ENCODE measurements at regions not wholly inside any gene's neighbourhood (a gene's known extent, or its start where the extent isn't known, plus 50 kb on each side); places are given as distances from the start of the nearest gene placed in this dataset.

DNA sequence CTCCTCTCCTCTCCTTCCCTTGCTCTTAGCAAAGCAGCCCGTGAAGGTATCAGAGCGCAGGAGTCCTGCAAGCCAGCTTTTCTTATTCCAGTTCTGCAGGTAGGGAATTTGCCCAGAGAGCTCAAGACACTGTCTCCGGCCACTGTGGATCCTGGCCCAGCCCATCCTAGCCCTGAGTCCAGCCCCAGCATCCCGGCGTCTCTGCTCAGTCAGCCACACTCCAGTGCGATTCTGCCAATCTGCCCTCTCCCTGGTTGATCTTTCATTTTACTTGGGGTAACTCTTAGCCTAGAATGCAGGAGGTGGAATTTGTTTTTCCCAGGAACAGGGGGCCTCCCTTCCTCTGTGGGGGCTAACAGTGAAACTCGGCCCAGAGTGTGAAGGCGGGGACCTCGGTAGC, 176.9 kb upstream of the GSE1 start:
- WGBS (ENCODE audit: insufficient coverage), result 90% methylated on average over 9 of the region's 9 CpGs
- no peak overlapping the region for H3K27ac Mint-ChIP-seq

DNA sequence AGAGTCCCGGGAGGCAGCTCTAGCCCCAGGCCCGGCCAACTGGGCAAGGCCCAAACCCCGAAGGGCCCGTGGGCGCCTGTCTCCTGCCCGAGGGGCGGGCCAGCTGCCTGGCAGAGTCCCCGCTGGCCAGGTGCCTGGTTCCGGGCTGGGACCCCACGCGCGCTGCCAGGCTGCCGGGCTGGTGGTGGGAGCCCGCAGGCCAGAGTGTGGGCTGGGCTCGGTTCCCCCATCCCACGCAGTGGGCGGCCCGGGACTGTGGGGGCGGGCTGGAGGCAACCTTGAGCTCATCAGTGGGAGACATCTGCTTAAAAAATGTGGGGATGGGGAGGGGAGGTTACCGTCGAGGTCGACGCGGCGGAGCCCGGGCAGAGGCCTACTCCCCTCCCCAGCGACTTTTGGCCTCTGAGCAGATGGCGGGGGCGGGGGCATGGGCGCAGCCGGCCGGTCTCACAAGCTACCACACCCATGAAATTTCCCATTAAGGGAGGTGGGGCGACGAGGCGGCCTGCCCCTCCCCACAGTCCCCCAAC, 176.4 kb upstream of the GSE1 start:
- Histone ChIP-seq H3K9me3 (ENCODE audit: control insufficient read depth, insufficient read depth, low read length) (no peaks in the 10 kb centered on the region), H3K4me1 (ENCODE audit: control insufficient read depth, insufficient read depth, low read length) (no peaks in the 10 kb centered on the region), H3K36me3 (ENCODE audit: control insufficient read depth, insufficient read depth, low read length) (no peaks in the 10 kb centered on the region), H3K27ac (ENCODE audit: low read length) (no peak overlapping the region), H3K4me3 (ENCODE audit: low read length) (no peak overlapping the region), H3K27me3 (ENCODE audit: control insufficient read depth, insufficient read depth, low read length) (no peaks in the 10 kb centered on the region)
- Mint-ChIP-seq H3K4me3 (no peak overlapping the region), H3K9me3 (no peaks in the 10 kb centered on the region), H3K27me3 (ENCODE audit: low read depth in 2 of 2) (no peaks in the 10 kb centered on the region), H3K27ac (no peak overlapping the region), H3K36me3 (no peaks in the 10 kb centered on the region), H3K4me1 (no peaks in the 10 kb centered on the region)
- 77% methylated on average over 31 of the region's 35 CpGs for WGBS (ENCODE audit: insufficient coverage)
- intact Hi-C loops (cut with micrococcal nuclease), result no loop called here
- ATAC-seq (no peak), DNase-seq (no peak)
- TF ChIP-seq, protein P1, sequence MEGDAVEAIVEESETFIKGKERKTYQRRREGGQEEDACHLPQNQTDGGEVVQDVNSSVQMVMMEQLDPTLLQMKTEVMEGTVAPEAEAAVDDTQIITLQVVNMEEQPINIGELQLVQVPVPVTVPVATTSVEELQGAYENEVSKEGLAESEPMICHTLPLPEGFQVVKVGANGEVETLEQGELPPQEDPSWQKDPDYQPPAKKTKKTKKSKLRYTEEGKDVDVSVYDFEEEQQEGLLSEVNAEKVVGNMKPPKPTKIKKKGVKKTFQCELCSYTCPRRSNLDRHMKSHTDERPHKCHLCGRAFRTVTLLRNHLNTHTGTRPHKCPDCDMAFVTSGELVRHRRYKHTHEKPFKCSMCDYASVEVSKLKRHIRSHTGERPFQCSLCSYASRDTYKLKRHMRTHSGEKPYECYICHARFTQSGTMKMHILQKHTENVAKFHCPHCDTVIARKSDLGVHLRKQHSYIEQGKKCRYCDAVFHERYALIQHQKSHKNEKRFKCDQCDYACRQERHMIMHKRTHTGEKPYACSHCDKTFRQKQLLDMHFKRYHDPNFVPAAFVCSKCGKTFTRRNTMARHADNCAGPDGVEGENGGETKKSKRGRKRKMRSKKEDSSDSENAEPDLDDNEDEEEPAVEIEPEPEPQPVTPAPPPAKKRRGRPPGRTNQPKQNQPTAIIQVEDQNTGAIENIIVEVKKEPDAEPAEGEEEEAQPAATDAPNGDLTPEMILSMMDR (IDR thresholded peaks at IDR 0.05), result no peak

More for the DNA sequence above, 176.9 kb upstream of the GSE1 start:
- Histone ChIP-seq H3K4me1 (ENCODE audit: control insufficient read depth, insufficient read depth, low read length) (no peaks in the 10 kb centered on the region), H3K27ac (ENCODE audit: low read length) (no peak overlapping the region), H3K36me3 (ENCODE audit: control insufficient read depth, insufficient read depth, low read length) (no peaks in the 10 kb centered on the region), H3K27me3 (ENCODE audit: control insufficient read depth, insufficient read depth, low read length) (no peaks in the 10 kb centered on the region), H3K9me3 (ENCODE audit: control insufficient read depth, insufficient read depth, low read length) (no peaks in the 10 kb centered on the region), H3K4me3 (ENCODE audit: low read length) (no peak overlapping the region)
- TF ChIP-seq, protein P1 (IDR thresholded peaks at IDR 0.05), result no peak
- no peaks in the 10 kb centered on the region for H3K27me3 Mint-ChIP-seq (ENCODE audit: low read depth in 2 of 2)
- no peaks in the 10 kb centered on the region for H3K4me1 Mint-ChIP-seq
- H3K36me3 Mint-ChIP-seq, result no peaks in the 10 kb centered on the region
- H3K9me3 Mint-ChIP-seq, result no peaks in the 10 kb centered on the region
- ATAC-seq, result no peak
- no peak for DNase-seq
- intact Hi-C loops (cut with micrococcal nuclease), result no loop called here
- H3K4me3 Mint-ChIP-seq, result no peak overlapping the region

DNA sequence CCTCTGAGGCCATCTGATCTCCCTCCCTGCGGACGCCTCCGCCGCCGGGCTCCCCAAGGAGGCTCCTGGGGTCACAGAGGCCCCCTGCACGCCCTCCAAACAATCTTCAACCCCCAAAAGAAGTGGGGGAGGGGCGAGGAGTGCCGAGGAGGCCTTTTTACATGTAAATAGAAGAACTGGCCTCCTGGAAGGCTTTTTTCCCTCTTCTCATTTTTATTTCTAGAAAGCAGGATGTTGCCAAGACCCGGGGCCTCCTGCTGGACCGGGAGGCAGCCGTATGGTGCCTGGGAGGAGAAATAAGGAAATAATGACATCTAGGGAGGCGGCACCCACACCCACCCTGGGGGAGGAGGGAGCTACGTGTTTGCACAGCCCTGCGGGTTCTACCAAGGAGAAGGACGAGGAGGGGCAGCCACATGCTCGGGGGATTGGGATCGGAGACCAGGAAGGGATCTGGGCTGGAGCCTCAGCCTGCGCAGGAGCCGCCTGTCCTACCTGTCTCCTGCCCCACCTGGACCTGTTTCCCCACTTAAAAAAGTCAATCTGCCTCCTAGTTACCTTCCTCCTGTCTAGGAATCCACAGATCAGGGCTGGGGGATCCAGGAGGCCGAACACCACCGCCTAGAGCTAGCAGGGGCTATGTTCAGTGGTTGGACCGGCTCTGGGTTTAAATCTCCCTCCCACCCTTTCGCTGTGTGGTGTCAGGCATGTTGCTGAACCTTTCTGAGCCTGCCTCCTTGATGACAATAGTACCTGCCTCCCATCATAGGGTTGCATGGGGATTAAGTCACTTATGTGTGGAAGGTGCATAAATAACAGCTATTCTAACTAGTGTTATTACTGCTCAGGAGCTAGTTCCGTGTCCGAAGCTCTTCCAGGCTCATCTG, 175.7 kb upstream of the GSE1 start:
- intact Hi-C loops (cut with micrococcal nuclease), result no loop called here
- TF ChIP-seq, protein P1 (IDR thresholded peaks at IDR 0.05), result no peak
- no peaks in the 10 kb centered on the region for H3K4me1 ChIP-seq (ENCODE audit: control insufficient read depth, insufficient read depth, low read length)
- no peak overlapping the region for H3K27ac ChIP-seq (ENCODE audit: low read length)
- peaks cover 0 to 6% of the 10 kb centered on the region in 2 donors for H3K27me3 Mint-ChIP-seq (ENCODE audit: low read depth in 2 of 2)
- H3K4me1 Mint-ChIP-seq, result no peaks in the 10 kb centered on the region
- DNase-seq (no peak), ATAC-seq (no peak)
- H3K9me3 Mint-ChIP-seq, result no peaks in the 10 kb centered on the region
- H3K4me3 ChIP-seq (ENCODE audit: low read length), result no peak overlapping the region
- no peaks in the 10 kb centered on the region for H3K36me3 ChIP-seq (ENCODE audit: control insufficient read depth, insufficient read depth, low read length)
- H3K9me3 ChIP-seq (ENCODE audit: control insufficient read depth, insufficient read depth, low read length), result no peaks in the 10 kb centered on the region
- no peak overlapping the region for H3K4me3 Mint-ChIP-seq
- 69% methylated on average over 23 of the region's 25 CpGs for WGBS (ENCODE audit: insufficient coverage)
- H3K27me3 ChIP-seq (ENCODE audit: control insufficient read depth, insufficient read depth, low read length), result no peaks in the 10 kb centered on the region
- no peaks in the 10 kb centered on the region for H3K36me3 Mint-ChIP-seq
- H3K27ac Mint-ChIP-seq, result no peak overlapping the region
